DOHH2 (cell line): ENCODE measurements at regions not wholly inside any gene's neighbourhood (a gene's known extent, or its start where the extent isn't known, plus 50 kb on each side); places are given as distances from the start of the nearest gene placed in this dataset.

Experiments
- CTCF ChIP-seq: fragments of 200-600 bp; sonication (generic); IDR thresholded peaks from one replicate; pipeline ENCODE4 v1.5.1; 2014; ENCODE audit warnings: antibody characterized with exemption, mild to moderate bottlenecking, low read depth, low read length; ENCODE audit not compliant: poor library complexity, severe bottlenecking
- EZH2phosphoT487 ChIP-seq: fragments of 200-600 bp; sonication (generic); IDR thresholded peaks from 2 replicates; pipeline ENCODE4 v1.6.1; 2017; ENCODE audit warnings: borderline replicate concordance, mild to moderate bottlenecking, antibody characterized with exemption, low read length, moderate library complexity, mixed read lengths

- TF ChIP-seq CTCF: no peak
- TF ChIP-seq EZH2phosphoT487: no peak
Observed at GRCh38 chr11:101792814-101793213, 122.0 kb upstream of the CEP126 start.
